Activated CD8-positive, alpha-beta memory T cell treated with anti-CD3 and anti-CD28 coated beads, Interleukin-2, amount 10 ng/mL, durations not matched to agents 7 days and 5 days (primary cell): ENCODE measurements at regions not wholly inside any gene's neighbourhood (a gene's known extent, or its start where the extent isn't known, plus 50 kb on each side); places are given as distances from the start of the nearest gene placed in this dataset.

Experiments
- ATAC-seq: fragments of 150-1000 bp; cut with Tn5 transposase; one replicate; pipeline ENCODE4 v1.10.0; 2021; ENCODE audit warnings: moderate library complexity
- CTCF ChIA-PET: fragments of 350-600 bp; sonication (Branson Sonifier 250); formaldehyde crosslinking; loops from one replicate; lab custom pipeline; 2021; ENCODE audit warnings: antibody characterized with exemption; lab: Charles Lee
- DNase-seq: peaks from one replicate; pipeline ENCODE4 v3.0.0-alpha.2; 2020
- H3K27ac Mint-ChIP-seq: one replicate; pipeline ENCODE4 v1.8.0; 2021; ENCODE audit warnings: mild to moderate bottlenecking, mixed read lengths
- H3K27me3 Mint-ChIP-seq: one replicate; pipeline ENCODE4 v1.8.0; 2021; ENCODE audit warnings: mixed read lengths
- H3K36me3 Mint-ChIP-seq: one replicate; pipeline ENCODE4 v1.8.0; 2021; ENCODE audit warnings: mild to moderate bottlenecking, mixed read lengths
- H3K4me1 Mint-ChIP-seq: one replicate; pipeline ENCODE4 v1.8.0; 2021; ENCODE audit warnings: mixed read lengths
- H3K4me3 Mint-ChIP-seq: one replicate; pipeline ENCODE4 v1.8.0; 2021; ENCODE audit warnings: mild to moderate bottlenecking, moderate library complexity, mixed read lengths
- H3K9me3 Mint-ChIP-seq: one replicate; pipeline ENCODE4 v1.8.0; 2022; ENCODE audit warnings: low read depth, mixed read lengths

GRCh38 chr21:26669215-26669764, 96.2 kb upstream of the CYYR1 start:
- Mint-ChIP-seq H3K36me3 (no peaks in the 10 kb centered on the region), H3K27me3 (no peaks in the 10 kb centered on the region), H3K4me3 (no peak overlapping the region), H3K9me3 (no peaks in the 10 kb centered on the region), H3K4me1 (no peaks in the 10 kb centered on the region), H3K27ac (no peak overlapping the region)
- DNase-seq (no peak), ATAC-seq (no peak)
- CTCF ChIA-PET, result no interaction called here

- DNase-seq (no peak), ATAC-seq (no peak)
- Mint-ChIP-seq H3K27ac (no peak overlapping the region), H3K4me1 (no peaks in the 10 kb centered on the region), H3K27me3 (no peaks in the 10 kb centered on the region), H3K4me3 (no peak overlapping the region), H3K9me3 (peaks cover 6% of the 10 kb centered on the region), H3K36me3 (no peaks in the 10 kb centered on the region)
- CTCF ChIA-PET, result no interaction called here
These were observed 86.7 kb upstream of the CYYR1 start for GRCh38 chr21:26659757-26660156.

DNA sequence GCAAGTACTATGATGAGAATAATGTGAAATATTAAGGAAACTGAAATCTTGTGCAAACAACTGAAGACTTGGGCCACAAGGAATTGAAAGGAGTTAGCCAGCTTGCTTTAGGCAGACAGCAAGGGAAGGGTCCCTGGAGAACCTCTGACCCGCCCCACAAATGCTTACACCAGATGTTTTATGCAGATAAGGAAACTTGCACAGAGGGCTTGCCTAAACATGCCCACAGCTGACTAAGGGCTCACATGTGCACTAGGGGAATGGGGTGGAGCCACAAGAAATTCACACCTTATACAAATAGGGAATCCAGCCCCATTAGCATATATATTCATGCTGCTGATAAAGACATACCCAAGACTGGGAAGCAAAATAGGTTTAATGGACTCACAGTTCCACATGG, 86.1 kb upstream of the CYYR1 start:
- DNase-seq (no peak), ATAC-seq (no peak)
- no peaks in the 10 kb centered on the region for H3K36me3 Mint-ChIP-seq
- CTCF ChIA-PET, result no interaction called here
- no peaks in the 10 kb centered on the region for H3K27me3 Mint-ChIP-seq
- no peak overlapping the region for H3K4me3 Mint-ChIP-seq
- peaks cover 6% of the 10 kb centered on the region for H3K9me3 Mint-ChIP-seq
- no peaks in the 10 kb centered on the region for H3K4me1 Mint-ChIP-seq
- H3K27ac Mint-ChIP-seq, result no peak overlapping the region

DNA sequence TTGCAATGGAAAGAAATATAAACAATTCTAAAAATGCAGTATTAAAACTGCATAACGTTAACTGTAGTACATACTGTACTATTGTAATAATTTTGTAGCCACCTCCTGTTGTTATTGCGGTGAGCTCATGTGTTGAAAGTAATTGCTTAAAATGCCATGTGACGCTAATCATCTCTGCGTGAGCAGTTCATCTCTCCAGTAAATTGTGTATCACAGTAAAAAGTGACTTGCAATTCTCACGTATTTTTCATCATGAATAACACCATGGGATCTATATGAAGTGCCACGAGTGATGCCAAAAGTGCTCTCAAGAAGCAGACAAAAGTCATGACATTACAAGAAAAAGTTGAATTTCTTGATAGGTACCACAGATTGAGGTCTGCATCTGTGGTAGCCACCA, 82.4 kb upstream of the CYYR1 start:
- ATAC-seq, result no peak

GRCh38 chr21:26653430-26653829, 80.3 kb upstream of the CYYR1 start:
- Mint-ChIP-seq H3K4me1 (no peaks in the 10 kb centered on the region), H3K27ac (no peak overlapping the region), H3K27me3 (no peaks in the 10 kb centered on the region), H3K4me3 (no peak overlapping the region), H3K9me3 (peaks cover 5% of the 10 kb centered on the region), H3K36me3 (no peaks in the 10 kb centered on the region)
- no peak for ATAC-seq
- CTCF ChIA-PET, result no interaction called here
- DNase-seq, result no peak

More for the DNA sequence above, 82.4 kb upstream of the CYYR1 start:
- no peak overlapping the region for H3K4me3 Mint-ChIP-seq
- no peak overlapping the region for H3K27ac Mint-ChIP-seq
- CTCF ChIA-PET, result no interaction called here
- no peaks in the 10 kb centered on the region for H3K27me3 Mint-ChIP-seq
- H3K36me3 Mint-ChIP-seq, result no peaks in the 10 kb centered on the region
- H3K4me1 Mint-ChIP-seq, result no peaks in the 10 kb centered on the region
- no peak for DNase-seq
- peaks cover 8% of the 10 kb centered on the region for H3K9me3 Mint-ChIP-seq

- CTCF ChIA-PET, result no interaction called here
- H3K4me3 Mint-ChIP-seq, result no peak overlapping the region
- H3K36me3 Mint-ChIP-seq, result no peaks in the 10 kb centered on the region
- H3K27me3 Mint-ChIP-seq, result no peaks in the 10 kb centered on the region
- no peaks in the 10 kb centered on the region for H3K4me1 Mint-ChIP-seq
- DNase-seq (no peak), ATAC-seq (no peak)
- no peak overlapping the region for H3K27ac Mint-ChIP-seq
- H3K9me3 Mint-ChIP-seq, result peaks cover 5% of the 10 kb centered on the region
These were observed 79.8 kb upstream of the CYYR1 start for GRCh38 chr21:26652854-26653253.

GRCh38 chr21:26641062-26641461, 68.0 kb upstream of the CYYR1 start:
- DNase-seq (no peak), ATAC-seq (no peak)
- Mint-ChIP-seq H3K36me3 (no peaks in the 10 kb centered on the region), H3K4me1 (no peaks in the 10 kb centered on the region), H3K27me3 (no peaks in the 10 kb centered on the region), H3K27ac (no peak overlapping the region), H3K4me3 (no peak overlapping the region), H3K9me3 (no peaks in the 10 kb centered on the region)
- CTCF ChIA-PET, result no interaction called here

GRCh38 chr21:26637201-26637745, 64.2 kb upstream of the CYYR1 start:
- Mint-ChIP-seq H3K9me3 (peaks cover 5% of the 10 kb centered on the region), H3K27ac (no peak overlapping the region), H3K4me3 (no peak overlapping the region), H3K27me3 (no peaks in the 10 kb centered on the region), H3K36me3 (no peaks in the 10 kb centered on the region), H3K4me1 (no peaks in the 10 kb centered on the region)
- ATAC-seq, result no peak
- CTCF ChIA-PET, result no interaction called here
- DNase-seq, result no peak

DNA sequence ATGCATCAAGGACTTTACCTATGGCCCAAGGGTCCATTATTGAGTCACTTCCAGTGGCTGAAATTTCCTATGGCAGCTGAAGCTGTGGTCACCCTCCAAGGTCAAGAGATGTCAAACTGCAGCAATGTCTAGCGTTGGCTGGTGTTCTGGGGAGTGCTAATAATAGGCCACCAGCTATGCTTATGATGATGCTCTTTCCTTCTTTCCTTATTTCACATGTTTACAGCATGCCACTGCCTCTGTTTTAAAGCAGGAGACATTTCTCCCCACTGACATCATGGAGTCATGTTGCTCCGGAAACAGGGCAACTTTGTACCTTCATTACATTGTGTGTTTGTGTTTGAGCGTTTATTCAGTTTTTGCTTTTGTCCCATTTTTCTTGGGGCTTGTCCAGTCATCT, 62.6 kb upstream of the CYYR1 start:
- ATAC-seq, result no peak
- H3K27me3 Mint-ChIP-seq, result no peaks in the 10 kb centered on the region
- peaks cover 5% of the 10 kb centered on the region for H3K9me3 Mint-ChIP-seq
- CTCF ChIA-PET, result no interaction called here
- H3K36me3 Mint-ChIP-seq, result no peaks in the 10 kb centered on the region
- no peak overlapping the region for H3K4me3 Mint-ChIP-seq
- no peak for DNase-seq
- H3K4me1 Mint-ChIP-seq, result no peaks in the 10 kb centered on the region
- H3K27ac Mint-ChIP-seq, result no peak overlapping the region

DNA sequence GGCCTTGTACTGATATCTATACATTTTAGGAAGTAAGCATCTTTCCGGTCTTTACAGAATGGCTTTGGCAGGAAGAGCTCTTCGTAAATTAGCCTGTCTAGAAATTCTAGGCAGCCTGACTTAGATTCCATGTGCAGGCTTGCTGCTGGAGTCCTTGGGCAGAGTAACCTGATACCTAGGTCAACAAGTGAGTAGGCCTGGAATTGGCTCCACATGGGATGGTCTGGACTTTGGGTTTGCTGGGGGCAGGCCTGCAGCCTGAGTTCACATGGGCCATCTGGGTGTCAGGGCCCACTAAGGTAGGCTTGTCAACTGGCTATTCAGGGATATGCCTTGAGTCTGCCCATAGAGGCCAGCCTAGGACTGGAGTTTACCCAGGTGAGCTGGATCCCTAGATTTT, 59.6 kb upstream of the CYYR1 start:
- DNase-seq (no peak), ATAC-seq (no peak)
- H3K4me3 Mint-ChIP-seq, result no peak overlapping the region
- peaks cover 6% of the 10 kb centered on the region for H3K9me3 Mint-ChIP-seq
- no peaks in the 10 kb centered on the region for H3K4me1 Mint-ChIP-seq
- no peaks in the 10 kb centered on the region for H3K36me3 Mint-ChIP-seq
- CTCF ChIA-PET, result no interaction called here
- no peaks in the 10 kb centered on the region for H3K27me3 Mint-ChIP-seq
- no peak overlapping the region for H3K27ac Mint-ChIP-seq

- Mint-ChIP-seq H3K36me3 (no peaks in the 10 kb centered on the region), H3K27ac (no peak overlapping the region), H3K4me3 (no peak overlapping the region), H3K4me1 (no peaks in the 10 kb centered on the region), H3K27me3 (no peaks in the 10 kb centered on the region), H3K9me3 (peaks cover 5% of the 10 kb centered on the region)
- CTCF ChIA-PET, result no interaction called here
- DNase-seq (no peak), ATAC-seq (no peak)
These were observed 53.1 kb upstream of the CYYR1 start for GRCh38 chr21:26626187-26626586.

GRCh38 chr21:26624983-26625519, 52.0 kb upstream of the CYYR1 start:
- no peak for DNase-seq
- H3K9me3 Mint-ChIP-seq, result peaks cover 5% of the 10 kb centered on the region
- H3K27me3 Mint-ChIP-seq, result no peaks in the 10 kb centered on the region
- no peak overlapping the region for H3K27ac Mint-ChIP-seq
- no peak overlapping the region for H3K4me3 Mint-ChIP-seq
- no peaks in the 10 kb centered on the region for H3K36me3 Mint-ChIP-seq
- ATAC-seq, result no peak
- CTCF ChIA-PET, result no interaction called here
- H3K4me1 Mint-ChIP-seq, result no peaks in the 10 kb centered on the region
